IPS-11a (cell line): ENCODE measurements at regions not wholly inside any gene's neighbourhood (a gene's known extent, or its start where the extent isn't known, plus 50 kb on each side); places are given as distances from the start of the nearest gene placed in this dataset.

Source experiments
- H3K4me3 ChIP-seq: one replicate; pipeline ENCODE4 v1.5.1; 2013; ENCODE audit warnings: low read depth, low read length, control low read depth

GRCh38 chr19:31402529-31403316 lies 53.5 kb upstream of the TSHZ3 start:
- no peak overlapping the region for H3K4me3 ChIP-seq

DNA sequence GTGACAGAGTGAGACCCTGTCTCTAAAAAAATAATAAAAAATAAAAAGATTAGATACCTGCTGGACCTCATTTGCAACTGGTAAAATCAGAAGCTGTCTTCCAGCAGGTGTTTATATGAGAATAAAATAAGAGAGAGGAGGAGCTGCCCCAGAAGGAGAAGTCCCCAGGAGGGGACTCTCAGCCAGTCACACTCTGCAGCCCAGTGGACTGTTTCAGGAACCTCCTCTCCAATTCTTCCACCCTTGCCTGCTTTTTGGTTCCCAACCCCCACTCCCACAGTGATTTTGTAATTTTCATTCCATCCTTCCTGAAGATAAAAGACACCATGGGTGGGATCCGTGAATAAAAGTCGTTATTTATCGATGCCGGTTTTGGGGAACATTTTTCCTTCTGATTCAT lies 56.9 kb upstream of the TSHZ3 start:
- no peak overlapping the region for H3K4me3 ChIP-seq

- no peak overlapping the region for H3K4me3 ChIP-seq
These were observed 59.4 kb upstream of the TSHZ3 start for GRCh38 chr19:31408460-31409124.

DNA sequence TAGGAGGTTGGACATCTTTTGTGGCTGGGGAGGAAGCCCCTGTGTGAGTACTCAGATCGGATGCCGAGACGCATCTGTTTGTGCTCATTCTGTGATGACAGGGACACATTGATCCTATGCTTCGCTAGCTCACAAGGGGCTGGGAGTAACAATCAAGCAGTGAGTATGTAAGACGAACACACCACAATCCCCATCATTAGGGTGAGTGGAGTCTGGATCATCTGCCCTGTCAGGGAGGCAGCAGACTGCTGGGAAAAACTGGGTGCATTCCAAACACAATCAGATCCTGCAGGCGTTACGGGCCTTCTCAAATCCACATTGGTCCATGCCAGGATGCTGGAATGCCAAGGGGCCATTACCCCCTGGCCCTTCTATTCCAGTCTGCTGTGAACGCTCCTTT lies 64.1 kb upstream of the TSHZ3 start:
- no peak overlapping the region for H3K4me3 ChIP-seq

DNA sequence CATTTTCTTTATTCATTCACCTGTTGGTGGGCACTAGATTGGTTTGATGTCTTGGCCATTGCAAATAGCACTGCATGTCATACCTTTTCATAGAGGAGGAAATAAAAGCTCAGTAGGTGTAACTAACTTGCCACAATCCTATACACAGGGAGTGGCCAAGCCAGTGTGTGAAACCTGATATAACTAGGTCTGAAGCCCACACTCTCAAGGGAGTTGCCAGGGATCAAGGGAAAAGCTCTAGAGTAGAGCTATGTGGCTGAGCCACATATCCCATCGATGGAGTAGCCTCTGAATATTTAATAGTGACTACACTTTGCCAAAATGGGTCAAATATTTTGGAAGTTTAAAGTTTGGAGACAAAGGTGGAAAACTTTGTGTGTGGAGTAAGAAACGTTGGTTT lies 66.1 kb upstream of the TSHZ3 start:
- H3K4me3 ChIP-seq: no peak overlapping the region

GRCh38 chr19:31416548-31416947 lies 67.3 kb upstream of the TSHZ3 start:
- H3K4me3 ChIP-seq: no peak overlapping the region

DNA sequence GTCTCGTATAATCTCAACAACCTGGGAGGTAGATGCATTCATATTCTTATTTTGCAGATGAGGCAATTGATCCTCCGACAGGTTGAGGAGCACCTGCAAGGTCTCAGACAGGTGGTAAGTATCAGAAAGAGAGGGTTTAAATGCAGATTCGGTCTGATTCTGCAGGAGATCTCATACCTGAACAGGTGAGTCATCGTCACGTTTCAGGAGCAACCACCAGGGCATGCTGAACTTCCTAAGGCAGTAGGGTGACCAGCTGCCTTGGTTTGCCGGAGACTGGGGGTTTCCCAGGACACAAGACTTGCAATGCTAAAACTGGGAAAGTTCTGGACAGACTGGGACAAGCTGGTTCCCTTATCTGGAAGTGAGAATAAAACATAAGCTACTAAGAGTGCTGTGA lies 68.8 kb upstream of the TSHZ3 start:
- no peak overlapping the region for H3K4me3 ChIP-seq

DNA sequence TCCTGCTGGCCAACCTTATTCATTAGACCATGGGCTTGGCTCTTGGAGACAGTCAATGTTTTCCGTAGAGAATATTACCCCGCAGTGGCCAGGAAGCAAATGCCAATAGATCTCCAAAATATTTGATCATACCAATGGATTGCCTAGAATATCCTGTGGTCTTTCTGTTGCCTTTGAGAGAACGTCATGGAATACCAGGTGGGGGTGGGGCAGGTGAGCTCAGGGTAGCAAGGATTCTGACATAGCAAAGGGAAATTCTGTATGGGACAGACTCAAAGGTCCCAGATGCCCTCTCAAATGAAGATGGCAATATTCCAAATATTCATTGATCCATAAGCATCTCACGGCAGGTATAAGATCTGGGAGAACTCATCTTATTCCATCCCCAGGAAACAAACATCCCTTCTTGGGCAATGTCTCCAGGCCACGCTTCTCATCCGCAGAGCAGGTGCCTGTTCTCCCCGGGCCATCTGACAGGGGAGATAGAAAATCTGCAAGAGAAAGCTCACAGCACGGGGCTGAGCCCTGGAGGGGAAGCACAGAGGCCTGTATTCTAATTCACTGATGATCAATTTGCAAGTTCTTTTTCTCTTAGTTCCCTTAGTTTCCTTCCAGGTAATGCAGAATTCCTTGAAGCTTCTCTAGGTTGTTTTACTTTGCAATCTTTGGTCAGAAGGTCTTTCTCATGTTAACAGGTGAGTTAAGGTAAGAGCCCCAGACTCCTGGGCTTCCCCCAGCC lies 69.6 kb upstream of the TSHZ3 start:
- no peak overlapping the region for H3K4me3 ChIP-seq

- H3K4me3 ChIP-seq: no peak overlapping the region
These were observed 70.7 kb upstream of the TSHZ3 start for GRCh38 chr19:31419871-31420445.

DNA sequence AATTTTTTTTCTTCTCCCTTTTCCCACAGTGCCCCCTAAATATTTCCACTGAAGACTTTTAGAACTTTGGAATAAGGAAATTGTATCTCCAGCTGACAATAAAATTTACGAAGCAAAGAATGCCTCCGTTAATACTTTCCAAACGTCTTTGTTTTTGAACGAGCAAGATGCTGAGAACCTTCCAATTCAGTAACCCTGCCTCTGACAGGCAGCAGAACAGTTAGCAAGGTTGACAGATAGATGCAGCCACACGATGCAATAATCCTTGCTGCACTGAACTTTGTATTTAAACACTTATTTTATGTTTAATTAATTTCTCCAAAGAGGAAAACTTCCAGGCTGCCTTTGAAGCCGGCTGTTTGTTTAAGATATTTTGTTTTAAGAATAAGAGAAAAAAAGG lies 71.8 kb upstream of the TSHZ3 start:
- no peak overlapping the region for H3K4me3 ChIP-seq

GRCh38 chr19:31421856-31422255 lies 72.6 kb upstream of the TSHZ3 start:
- H3K4me3 ChIP-seq: no peak overlapping the region

DNA sequence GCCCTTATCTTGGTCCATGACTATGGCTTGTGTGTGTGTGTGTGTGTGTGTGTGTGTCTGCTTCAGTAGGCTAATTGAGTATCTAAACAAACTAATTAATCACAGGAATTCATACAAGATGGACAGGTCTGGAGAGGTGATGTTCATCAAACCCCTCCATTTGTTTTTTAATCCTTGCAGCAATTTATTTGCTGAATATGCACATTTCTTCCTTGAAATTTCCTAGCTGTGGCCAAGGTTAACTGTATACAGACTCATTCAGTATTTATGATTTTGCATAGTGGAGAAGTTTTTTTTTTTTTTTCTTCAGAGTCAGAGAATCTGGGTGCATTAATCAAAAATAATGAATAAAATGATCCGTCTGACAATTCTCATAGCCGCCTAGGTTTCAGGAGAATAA lies 74.7 kb upstream of the TSHZ3 start:
- no peak overlapping the region for H3K4me3 ChIP-seq

GRCh38 chr19:31424861-31425620 lies 75.8 kb upstream of the TSHZ3 start:
- H3K4me3 ChIP-seq: no peak overlapping the region

- H3K4me3 ChIP-seq: no peak overlapping the region
These were observed 78.6 kb upstream of the TSHZ3 start for GRCh38 chr19:31427857-31428256.

- H3K4me3 ChIP-seq: no peak overlapping the region
These were observed 81.1 kb upstream of the TSHZ3 start for GRCh38 chr19:31430381-31430780.

DNA sequence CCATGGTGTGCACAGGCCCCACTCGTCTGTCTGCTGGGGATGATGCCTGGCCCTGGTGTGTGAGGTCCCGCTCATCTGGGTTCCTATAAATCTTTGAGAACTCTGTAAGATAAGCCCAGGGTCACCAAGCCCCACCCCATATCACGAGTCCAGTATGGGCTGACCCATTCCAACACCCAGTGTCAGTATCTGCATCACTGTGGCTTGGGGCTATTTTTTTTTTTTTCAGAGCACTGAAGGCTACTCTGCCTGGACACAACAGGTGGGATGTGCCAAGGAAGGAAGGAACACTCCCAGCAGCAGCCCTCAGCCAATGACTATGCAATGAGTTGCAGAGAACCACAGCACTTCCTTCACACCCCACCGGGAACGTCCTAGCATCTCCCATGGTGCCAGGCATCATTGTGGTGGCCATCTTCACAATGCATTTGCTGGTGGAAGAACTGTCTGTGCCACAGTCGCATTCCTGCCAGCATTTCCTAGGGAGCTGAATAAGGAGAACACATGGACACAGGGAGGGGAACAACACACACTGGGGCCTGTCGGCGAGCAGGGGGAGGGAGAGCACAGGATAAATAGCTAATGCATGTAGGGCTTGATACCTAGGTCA lies 83.1 kb upstream of the TSHZ3 start:
- no peak overlapping the region for H3K4me3 ChIP-seq

GRCh38 chr19:31436121-31436776 lies 87.0 kb upstream of the TSHZ3 start:
- H3K4me3 ChIP-seq: no peak overlapping the region

DNA sequence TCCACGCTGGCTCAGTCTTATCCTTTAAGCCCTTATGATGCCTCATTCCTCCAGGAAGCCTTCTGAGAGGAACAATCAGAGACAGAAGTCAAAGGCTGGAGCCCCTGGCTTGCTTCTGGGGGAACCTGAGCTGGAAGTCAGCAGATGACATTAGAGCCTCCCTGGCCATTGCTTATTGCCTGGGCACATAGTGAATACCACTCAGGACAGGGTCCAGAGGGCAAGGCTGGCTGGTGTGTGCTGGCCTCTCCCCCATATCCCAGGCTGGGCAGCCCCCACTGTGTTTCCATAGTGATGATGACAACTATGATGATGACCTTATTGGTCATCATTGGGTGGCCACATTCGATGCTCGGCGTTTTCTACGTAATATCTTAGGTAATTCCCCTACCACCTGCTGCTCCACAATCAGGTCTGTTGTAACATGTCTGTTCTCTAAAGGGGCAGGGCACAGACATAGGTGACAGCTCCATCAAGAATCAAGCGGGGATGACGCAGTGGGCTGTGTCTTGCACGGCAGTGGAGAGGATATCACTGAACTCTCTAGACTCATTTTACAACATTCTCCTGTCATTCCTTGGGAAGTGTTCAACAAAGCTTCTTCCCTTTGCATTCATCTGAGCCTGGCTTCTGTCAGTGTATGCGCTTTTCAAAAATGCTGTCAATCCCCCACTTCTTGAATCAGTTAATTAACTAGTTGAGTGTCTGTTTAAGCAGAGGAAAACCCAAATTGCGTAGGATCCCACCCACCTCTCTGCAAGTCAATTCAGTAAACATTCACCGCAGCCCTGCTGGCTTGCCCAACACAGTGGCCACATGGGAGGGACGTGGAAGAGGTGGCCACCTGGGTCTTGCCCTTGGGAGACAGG lies 89.4 kb upstream of the TSHZ3 start:
- H3K4me3 ChIP-seq: no peak overlapping the region

DNA sequence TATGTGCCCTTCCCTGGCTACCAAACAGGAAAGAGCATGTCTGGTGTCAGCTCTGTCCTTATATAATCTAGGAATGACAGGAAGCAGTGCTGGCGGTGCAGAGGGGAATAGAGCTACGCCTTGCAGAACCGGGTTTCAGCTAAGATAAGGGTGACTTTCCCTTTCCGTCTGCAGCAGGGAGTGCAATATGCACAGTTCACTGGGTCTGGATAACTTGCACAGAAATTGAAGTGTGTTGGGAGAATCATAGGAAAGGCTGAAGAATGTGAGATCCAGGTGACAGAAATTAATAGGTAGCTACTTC lies 90.0 kb upstream of the TSHZ3 start:
- no peak overlapping the region for H3K4me3 ChIP-seq
